HG03045 (cell line): ENCODE measurements at regions not wholly inside any gene's neighbourhood (a gene's known extent, or its start where the extent isn't known, plus 50 kb on each side); places are given as distances from the start of the nearest gene placed in this dataset.

ENCODE experiments used
- ATAC-seq: cut with Tn5 transposase; IDR thresholded peaks from one replicate; pipeline ENCODE4 v1.9.1; 2021; ENCODE audit warnings: mild to moderate bottlenecking, moderate library complexity; ENCODE audit not compliant: unreplicated experiment

GRCh38 chr3:189455009-189455408 lies 176.2 kb upstream of the TP63 start:
- ATAC-seq: no peak

GRCh38 chr3:189455641-189456417 lies 175.4 kb upstream of the TP63 start:
- no peak for ATAC-seq

DNA sequence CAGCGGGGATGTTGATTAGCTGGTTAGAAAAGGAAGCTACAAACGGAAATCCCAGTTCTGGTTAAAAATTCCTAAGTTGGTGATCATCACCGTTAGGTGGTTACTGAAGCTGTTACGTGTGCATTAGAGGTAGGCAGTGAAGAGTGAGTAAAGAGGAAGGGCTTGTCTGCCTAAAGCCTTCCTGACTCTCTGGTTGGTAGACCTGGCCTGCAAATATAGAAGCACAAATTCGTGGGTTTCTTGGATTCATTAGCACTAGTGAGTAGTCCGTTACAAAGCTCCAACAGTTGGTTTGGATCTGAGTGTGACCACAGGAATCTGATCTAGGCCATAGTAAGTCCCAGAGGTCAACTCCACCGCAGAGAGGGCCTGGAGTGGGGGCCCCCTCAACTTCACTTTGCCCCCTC lies 174.0 kb upstream of the TP63 start:
- ATAC-seq: no peak

GRCh38 chr3:189457631-189458412 lies 173.4 kb upstream of the TP63 start:
- no peak for ATAC-seq

DNA sequence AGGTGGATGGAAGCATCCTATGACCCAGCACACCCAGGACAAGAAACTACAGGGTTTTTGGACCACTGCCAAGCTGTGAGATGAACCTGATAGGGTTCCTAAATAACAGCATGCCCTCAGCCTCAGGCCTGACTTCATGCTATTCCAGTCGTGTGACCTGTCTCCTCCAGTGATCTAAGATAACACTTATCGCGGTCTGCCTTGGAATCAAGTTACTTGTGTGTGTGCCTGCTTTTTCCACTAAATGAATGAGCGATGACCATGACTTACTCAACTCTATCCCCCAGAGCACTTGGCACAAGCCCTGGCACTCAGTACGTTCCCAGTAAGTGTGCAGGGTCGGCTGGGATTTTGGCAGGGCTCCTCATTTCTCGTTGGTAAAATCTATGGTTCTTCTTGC lies 172.7 kb upstream of the TP63 start:
- no peak for ATAC-seq

- no peak for ATAC-seq
Measured at GRCh38 chr3:189459231-189459630, 172.0 kb upstream of the TP63 start.

DNA sequence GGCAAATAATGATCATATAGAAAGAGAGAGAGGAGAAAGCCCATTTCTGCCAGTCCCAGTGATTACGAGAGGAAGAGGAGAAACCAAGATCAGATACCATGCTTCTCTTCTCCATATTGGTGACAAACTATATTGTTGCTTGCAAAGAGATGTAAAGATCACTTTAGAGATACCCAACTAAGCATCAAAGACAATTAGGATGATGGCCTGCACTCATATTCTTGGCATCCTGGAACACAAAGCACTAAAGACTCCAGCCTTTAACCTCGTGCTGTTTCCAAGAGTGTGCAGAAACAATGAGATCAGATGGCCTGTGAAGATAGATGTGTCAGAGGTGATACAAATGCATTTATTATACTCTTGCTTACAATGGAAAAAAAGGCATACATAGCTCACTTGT lies 170.7 kb upstream of the TP63 start:
- no peak for ATAC-seq

GRCh38 chr3:189464799-189465198 lies 166.4 kb upstream of the TP63 start:
- ATAC-seq: no peak

- no peak for ATAC-seq
Measured at GRCh38 chr3:189466004-189466403, 165.2 kb upstream of the TP63 start.

GRCh38 chr3:189467451-189467850 lies 163.7 kb upstream of the TP63 start:
- no peak for ATAC-seq

DNA sequence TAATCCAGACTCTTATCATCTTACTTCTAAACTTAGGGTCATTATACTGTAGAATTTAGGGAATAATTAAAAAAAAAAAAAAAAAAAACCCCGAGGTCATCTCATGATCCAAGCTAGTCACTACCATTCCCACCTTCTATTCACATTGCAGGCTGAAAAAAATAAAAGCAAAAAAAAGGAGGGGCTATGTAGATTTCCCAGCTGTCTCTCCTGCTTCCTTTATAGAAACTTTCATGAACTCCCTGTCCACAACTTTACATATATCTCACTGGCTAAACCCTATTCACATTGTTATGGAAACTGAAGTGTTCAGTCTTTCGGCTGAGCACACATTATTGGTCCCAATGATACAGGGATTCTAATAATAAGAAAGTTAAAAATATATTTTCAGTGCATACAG lies 156.2 kb upstream of the TP63 start:
- ATAC-seq: no peak

GRCh38 chr3:189477614-189478013 lies 153.6 kb upstream of the TP63 start:
- ATAC-seq: no peak

GRCh38 chr3:189486556-189486955 lies 144.6 kb upstream of the TP63 start:
- ATAC-seq: no peak

DNA sequence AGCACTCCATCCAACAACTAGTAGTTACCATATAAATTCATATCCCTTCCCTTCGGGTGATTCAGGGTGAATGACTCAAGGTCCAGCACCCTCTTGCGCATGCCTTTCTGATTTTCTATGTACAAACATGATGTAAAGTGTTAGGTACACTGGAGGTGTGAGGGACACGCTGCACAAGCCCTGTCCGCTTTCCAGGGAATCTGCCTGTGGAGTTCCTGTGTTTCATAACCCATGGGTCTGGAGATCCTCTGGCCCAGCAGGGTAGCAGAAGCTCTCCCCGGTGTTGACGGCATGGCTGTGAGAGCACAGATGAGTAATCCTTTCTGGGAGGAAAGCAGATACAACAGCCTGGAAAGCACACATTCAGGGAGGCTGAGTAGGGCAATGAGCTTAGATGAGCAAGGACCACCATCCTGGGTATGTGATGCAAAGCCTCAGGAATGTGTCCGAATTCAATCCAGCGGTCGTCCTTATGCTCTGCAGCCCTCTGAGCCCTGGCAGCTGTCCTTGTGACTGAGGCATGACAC lies 142.9 kb upstream of the TP63 start:
- no peak for ATAC-seq

DNA sequence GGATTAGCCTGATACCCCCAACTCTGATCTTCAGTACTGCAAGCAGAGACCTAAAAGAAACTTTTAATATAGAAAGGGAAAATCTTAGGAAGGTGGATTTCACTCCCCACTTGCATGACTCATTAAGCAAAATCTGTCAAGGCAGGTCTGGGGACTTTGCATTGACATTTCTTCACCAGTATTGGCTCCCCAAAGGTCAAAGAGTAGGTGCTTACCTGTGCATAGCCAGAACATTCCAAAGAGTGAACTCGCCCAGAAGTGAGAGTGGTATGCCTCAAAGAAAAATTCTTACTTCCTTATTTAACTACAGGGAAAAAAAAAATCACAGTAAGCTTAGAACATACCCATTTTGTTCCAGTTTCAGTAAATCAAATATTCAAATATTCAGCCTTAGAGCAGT lies 140.9 kb upstream of the TP63 start:
- ATAC-seq: no peak

DNA sequence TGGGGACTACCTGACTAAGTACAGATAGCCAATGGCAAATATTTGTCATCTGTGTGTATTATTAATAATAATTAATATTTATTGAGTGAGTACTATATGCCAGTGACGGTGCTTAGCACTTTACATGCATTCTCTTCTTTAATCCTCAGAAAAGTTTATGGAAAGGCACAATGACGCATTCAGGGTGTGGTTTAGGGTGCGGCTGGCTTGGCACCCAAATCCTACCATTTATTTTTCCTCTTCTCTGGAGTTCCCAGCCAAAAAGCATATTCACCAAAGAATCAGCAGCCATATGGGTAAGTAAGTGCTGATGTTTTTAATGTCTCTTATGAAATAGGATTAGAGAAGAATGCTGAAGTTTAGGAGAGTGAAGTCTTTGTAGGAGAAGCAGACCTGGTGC lies 140.4 kb upstream of the TP63 start:
- no peak for ATAC-seq

DNA sequence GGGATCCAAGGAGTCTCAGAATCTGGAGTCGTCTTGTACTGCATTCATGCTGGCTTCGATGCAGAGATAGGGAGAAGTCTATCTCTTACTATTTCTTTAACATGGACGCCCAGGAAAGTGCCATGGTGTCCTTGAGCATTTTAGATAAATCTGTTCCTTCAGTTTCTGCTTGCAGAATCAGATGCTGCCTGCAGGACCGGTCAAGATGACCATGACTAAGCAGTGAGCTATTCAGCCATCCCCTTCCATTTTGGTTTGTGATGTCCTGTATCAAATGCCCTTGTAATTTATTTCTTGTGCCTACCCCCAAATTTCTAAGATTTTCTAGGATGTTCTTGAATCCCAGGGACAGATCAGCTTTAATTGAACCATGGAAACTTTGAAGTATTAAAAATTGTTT lies 139.4 kb upstream of the TP63 start:
- no peak for ATAC-seq

DNA sequence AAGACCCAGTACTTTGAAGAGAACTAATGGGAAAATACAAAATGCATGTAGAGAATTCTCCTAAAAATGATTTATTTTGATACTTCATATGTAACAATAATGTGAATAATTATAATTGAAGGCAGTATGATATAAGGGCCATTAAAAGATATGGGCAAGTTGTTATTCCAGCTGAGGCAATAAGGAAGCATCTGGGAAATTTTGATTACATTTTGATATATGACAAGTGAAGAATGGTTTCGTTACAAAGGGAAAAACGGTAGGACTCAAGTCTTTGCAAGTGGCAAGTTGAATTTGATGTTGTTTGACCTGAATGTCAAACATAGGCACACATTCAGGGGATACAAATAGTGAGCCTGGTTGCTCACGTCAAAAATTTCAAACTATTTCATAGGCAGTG lies 137.9 kb upstream of the TP63 start:
- no peak for ATAC-seq

DNA sequence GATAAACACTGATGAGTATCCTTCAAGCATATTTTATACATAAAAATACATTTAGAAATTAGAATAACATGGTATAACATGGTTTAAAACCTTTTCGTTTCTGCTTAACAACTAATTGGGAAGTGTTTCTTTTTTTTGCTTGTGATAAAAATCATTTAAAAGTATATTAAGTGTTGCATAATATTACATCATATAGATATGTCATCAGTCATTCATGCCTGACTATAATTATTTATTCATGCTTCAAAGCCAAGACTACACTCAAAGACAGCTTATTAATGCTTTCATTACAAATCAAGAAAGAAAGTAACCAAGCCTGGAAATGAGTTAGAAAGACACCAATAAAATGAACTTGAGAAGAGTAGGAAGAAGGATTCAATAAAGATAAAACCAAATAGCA lies 136.6 kb upstream of the TP63 start:
- no peak for ATAC-seq

DNA sequence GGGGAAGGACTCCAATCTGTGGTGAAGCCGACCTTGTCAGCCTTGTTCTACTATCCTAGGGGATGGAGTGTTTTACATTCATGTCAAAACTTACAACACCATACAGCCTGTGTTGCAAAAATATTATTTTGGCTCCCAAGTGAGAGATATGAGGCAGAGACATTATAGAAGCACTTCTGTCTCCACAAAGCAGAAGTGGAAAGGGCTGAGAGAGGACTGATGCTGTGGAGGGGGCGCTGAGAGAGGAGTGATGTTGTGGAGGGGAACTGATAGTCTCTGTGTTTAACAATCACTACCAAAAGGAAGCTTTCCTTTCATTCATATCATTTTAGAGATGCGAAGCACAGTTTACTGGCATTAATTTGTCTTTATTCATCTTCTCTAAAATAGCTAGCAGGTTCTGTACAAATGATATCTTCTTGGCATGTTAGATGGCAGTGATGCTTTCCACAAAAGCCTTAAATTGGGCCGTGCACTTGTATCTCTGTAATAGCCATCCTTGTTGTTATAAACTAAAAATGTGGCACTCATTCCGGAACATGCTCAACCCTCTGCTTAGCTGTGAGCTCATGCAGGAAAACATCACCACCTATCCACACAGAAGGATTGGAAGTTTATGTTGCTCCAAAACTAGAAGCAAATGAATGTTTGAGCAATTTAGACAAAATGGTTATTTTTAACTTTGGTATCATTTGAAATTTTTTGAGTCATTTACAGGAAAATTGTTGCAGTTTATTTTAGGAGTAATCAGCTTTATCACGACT lies 134.6 kb upstream of the TP63 start:
- no peak for ATAC-seq

DNA sequence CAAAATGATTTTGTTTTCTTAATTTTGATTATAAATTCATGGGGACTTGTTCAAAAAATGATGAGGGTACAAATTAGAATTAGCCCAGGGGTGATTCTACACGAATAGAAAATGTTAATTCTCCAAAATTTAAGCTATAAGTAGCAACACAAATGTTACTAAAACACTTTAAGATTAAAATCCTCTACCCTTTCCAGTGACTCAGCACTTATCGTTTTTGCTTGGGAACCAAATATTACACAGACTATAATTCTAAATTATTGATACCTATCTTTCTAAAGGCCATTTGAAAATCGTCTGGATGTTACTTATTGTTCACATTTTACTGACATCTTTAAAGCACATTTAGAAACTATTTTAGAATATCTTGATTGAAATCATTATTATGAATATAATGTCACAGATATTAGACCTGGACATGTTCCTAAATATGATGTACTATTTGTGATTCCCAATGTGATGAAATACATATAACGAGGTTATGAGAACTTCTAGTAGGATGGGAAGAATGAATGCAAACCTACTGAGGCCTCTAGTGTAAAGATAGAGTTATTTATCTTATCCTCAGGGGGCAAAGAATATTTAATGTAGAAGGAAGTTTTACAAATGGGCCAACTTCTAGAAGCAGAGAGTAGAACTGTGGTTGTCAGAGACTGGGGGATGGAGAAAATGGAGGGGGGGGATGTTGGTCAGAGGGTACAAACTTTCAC lies 132.0 kb upstream of the TP63 start:
- no peak for ATAC-seq
